A673 (cell line): ENCODE measurements at regions not wholly inside any gene's neighbourhood (a gene's known extent, or its start where the extent isn't known, plus 50 kb on each side); places are given as distances from the start of the nearest gene placed in this dataset.

ENCODE experiments used
- CTCF ChIP-seq: fragments of 300-800, 200-600 bp; sonication (generic); conservative IDR thresholded peaks from 2 replicates; pipeline ENCODE4 v1.5.1; 2017; ENCODE audit warnings: low read depth, mild to moderate bottlenecking, antibody characterized with exemption, low read length, moderate library complexity, mixed read lengths
- EZH2 ChIP-seq: fragments of 200-600 bp; sonication (generic); IDR thresholded peaks from 2 replicates; pipeline ENCODE4 v1.6.1; 2017; ENCODE audit warnings: borderline replicate concordance, low read depth, mild to moderate bottlenecking, mixed read lengths, antibody characterized with exemption, low read length; ENCODE audit not compliant: poor library complexity, severe bottlenecking

DNA sequence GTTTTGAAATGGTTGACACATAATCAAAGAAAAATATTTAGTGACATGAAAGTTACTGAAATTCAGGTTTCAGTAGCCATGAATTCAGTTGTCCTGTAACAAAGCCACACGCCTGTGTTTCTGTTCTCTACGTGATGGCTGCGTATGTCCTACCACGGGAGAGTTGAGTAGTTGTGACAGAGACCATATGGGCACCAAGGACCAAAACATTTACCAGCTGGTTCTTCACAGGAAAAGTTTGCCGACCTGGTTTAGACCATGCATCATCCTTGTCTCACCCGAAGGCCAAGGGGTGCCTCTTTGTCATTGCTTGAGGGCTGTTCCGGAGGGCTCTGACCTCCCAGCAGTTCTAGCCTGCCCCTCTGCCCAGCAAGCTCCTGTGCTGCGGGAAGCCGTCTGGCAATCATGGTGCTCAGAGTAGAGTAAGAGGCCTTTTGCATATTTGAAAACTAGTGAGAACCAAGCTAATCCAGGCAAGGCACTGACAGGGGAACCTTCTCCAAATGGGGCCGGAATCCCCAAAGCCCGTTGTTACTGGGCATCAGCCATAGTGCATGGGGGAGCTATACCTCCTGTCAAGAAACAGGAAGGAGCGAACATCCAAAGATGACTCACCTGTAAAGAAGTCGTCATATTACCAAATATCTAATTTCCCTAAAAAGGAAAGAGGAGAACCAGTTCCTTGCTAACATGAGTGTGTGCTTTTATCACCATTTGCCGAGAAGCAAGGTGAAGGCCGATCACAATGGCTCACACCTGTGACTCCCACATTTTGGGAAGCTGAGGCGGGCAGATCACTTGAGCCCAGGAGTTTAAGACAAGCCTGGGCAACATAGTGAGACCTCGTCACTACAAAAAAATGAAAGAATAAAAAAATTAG, 92.6 kb upstream of the RAB12 start:
- TF ChIP-seq CTCF, result no peak
- no peak for TF ChIP-seq EZH2
